ENCODE measurements at regions not wholly inside any gene's neighbourhood (a gene's known extent, or its start where the extent isn't known, plus 50 kb on each side); places are given as distances from the start of the nearest gene placed in this dataset.

DNA sequence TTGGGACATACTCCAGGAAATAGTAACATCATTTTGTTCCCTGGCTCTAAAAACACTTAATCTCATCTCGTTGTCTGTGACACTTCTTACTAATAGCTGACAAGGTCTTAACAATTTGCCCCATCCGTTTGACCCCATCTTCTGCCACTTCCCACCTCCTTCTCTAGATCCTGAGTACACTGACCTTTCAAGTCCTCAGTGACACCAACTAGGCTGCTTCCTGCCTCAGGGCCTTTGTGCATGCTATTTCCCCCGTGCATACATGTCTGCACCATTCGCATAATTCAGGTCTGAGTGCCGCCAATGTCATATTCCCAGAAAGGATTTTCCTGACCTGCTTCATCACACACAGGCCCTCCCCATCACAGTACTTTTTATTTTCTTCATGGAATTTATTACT, 70.6 kb upstream of the CCND2 start:
- Histone ChIP-seq H3K27me3 (ENCODE audit: control insufficient read depth, insufficient read depth, low read length) (peaks cover 5% of the 10 kb centered on the region), H3K27ac (ENCODE audit: low read length) (no peak overlapping the region), H3K9me3 (ENCODE audit: control insufficient read depth, insufficient read depth, low read depth, low read length) (no peaks in the 10 kb centered on the region), H3K4me1 (ENCODE audit: control insufficient read depth, insufficient read depth, low read length) (no peaks in the 10 kb centered on the region), H3K36me3 (ENCODE audit: control insufficient read depth, insufficient read depth, low read length) (no peaks in the 10 kb centered on the region), H3K4me3 (ENCODE audit: low read depth in 2 of 2, low read length in 2 of 2) (no peak overlapping the region)
- no TSS peak for BruUV-seq (replicated peaks)
- ChIA-PET CTCF (no interaction called here), POLR2A (no interaction called here)
- in situ Hi-C loops (cut with HindIII; ENCODE audit: low pct_unique_long_range_greater_than_20kb, low sequenced_read_pairs) = no loop called here
- no peak for TF ChIP-seq POLR2AphosphoS5 (IDR thresholded peaks at IDR 0.05; ENCODE audit: low read depth, low read length)
- TF ChIP-seq TCF7L2 (IDR thresholded peaks at IDR 0.05; ENCODE audit: low read depth, low read length) = no peak
- TF ChIP-seq SIN3A (IDR thresholded peaks at IDR 0.05; ENCODE audit: borderline replicate concordance, insufficient read depth, low read depth, low read length) = no peak
- TF ChIP-seq, protein P1, sequence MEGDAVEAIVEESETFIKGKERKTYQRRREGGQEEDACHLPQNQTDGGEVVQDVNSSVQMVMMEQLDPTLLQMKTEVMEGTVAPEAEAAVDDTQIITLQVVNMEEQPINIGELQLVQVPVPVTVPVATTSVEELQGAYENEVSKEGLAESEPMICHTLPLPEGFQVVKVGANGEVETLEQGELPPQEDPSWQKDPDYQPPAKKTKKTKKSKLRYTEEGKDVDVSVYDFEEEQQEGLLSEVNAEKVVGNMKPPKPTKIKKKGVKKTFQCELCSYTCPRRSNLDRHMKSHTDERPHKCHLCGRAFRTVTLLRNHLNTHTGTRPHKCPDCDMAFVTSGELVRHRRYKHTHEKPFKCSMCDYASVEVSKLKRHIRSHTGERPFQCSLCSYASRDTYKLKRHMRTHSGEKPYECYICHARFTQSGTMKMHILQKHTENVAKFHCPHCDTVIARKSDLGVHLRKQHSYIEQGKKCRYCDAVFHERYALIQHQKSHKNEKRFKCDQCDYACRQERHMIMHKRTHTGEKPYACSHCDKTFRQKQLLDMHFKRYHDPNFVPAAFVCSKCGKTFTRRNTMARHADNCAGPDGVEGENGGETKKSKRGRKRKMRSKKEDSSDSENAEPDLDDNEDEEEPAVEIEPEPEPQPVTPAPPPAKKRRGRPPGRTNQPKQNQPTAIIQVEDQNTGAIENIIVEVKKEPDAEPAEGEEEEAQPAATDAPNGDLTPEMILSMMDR (IDR thresholded peaks at IDR 0.05) = no peak
- TF ChIP-seq, protein P2, sequence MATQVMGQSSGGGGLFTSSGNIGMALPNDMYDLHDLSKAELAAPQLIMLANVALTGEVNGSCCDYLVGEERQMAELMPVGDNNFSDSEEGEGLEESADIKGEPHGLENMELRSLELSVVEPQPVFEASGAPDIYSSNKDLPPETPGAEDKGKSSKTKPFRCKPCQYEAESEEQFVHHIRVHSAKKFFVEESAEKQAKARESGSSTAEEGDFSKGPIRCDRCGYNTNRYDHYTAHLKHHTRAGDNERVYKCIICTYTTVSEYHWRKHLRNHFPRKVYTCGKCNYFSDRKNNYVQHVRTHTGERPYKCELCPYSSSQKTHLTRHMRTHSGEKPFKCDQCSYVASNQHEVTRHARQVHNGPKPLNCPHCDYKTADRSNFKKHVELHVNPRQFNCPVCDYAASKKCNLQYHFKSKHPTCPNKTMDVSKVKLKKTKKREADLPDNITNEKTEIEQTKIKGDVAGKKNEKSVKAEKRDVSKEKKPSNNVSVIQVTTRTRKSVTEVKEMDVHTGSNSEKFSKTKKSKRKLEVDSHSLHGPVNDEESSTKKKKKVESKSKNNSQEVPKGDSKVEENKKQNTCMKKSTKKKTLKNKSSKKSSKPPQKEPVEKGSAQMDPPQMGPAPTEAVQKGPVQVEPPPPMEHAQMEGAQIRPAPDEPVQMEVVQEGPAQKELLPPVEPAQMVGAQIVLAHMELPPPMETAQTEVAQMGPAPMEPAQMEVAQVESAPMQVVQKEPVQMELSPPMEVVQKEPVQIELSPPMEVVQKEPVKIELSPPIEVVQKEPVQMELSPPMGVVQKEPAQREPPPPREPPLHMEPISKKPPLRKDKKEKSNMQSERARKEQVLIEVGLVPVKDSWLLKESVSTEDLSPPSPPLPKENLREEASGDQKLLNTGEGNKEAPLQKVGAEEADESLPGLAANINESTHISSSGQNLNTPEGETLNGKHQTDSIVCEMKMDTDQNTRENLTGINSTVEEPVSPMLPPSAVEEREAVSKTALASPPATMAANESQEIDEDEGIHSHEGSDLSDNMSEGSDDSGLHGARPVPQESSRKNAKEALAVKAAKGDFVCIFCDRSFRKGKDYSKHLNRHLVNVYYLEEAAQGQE (IDR thresholded peaks at IDR 0.05; ENCODE audit: insufficient read depth in 1 of 2, low read depth in 2 of 2, low read length in 1 of 2) = no peak
- no peak for ATAC-seq
- DNase-seq (ENCODE audit: low read depth, low spot score) = no peak
- intact Hi-C loops (cut with micrococcal nuclease; ENCODE audit: unreplicated experiment) = no loop called here

DNA sequence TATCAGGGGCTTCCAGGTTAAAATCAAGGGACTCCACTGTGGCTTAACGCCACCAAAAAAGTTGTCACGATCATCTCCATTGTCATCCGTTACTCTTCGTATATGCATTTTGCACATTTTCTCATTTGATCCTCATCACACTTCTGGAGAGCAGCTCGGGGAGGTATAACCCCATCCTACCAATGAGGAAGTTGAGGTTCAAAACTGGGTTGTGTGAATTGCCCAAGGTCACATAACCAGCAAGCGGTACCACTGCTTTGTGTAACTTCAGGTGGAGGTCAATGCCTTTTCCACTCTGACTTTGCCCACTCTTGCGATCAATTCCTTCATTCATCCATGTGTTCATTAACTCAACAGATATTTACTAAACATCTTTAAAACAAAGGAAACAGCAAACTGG, 71.1 kb upstream of the CCND2 start:
- no peaks in the 10 kb centered on the region for H3K9me3 ChIP-seq (ENCODE audit: control insufficient read depth, insufficient read depth, low read depth, low read length)
- DNase-seq (ENCODE audit: low read depth, low spot score) (no peak), ATAC-seq (no peak)
- in situ Hi-C loops (cut with HindIII; ENCODE audit: low pct_unique_long_range_greater_than_20kb, low sequenced_read_pairs) = no loop called here
- TF ChIP-seq SIN3A (IDR thresholded peaks at IDR 0.05; ENCODE audit: borderline replicate concordance, insufficient read depth, low read depth, low read length) = no peak
- TF ChIP-seq POLR2AphosphoS5 (IDR thresholded peaks at IDR 0.05; ENCODE audit: low read depth, low read length) = no peak
- no peak for TF ChIP-seq TCF7L2 (IDR thresholded peaks at IDR 0.05; ENCODE audit: low read depth, low read length)
- TF ChIP-seq, protein P1 (IDR thresholded peaks at IDR 0.05) = no peak
- TF ChIP-seq, protein P2 (IDR thresholded peaks at IDR 0.05; ENCODE audit: insufficient read depth in 1 of 2, low read depth in 2 of 2, low read length in 1 of 2) = no peak
- no peaks in the 10 kb centered on the region for H3K4me1 ChIP-seq (ENCODE audit: control insufficient read depth, insufficient read depth, low read length)
- no peaks in the 10 kb centered on the region for H3K36me3 ChIP-seq (ENCODE audit: control insufficient read depth, insufficient read depth, low read length)
- H3K27ac ChIP-seq (ENCODE audit: low read length) = no peak overlapping the region
- ChIA-PET CTCF (no interaction called here), POLR2A (no interaction called here)
- peaks cover 5% of the 10 kb centered on the region for H3K27me3 ChIP-seq (ENCODE audit: control insufficient read depth, insufficient read depth, low read length)
- intact Hi-C loops (cut with micrococcal nuclease; ENCODE audit: unreplicated experiment) = no loop called here
- BruUV-seq (replicated peaks) = no TSS peak
- no peak overlapping the region for H3K4me3 ChIP-seq (ENCODE audit: low read depth in 2 of 2, low read length in 2 of 2)
